ENCODE measurements at regions not wholly inside any gene's neighbourhood (a gene's known extent, or its start where the extent isn't known, plus 50 kb on each side); places are given as distances from the start of the nearest gene placed in this dataset.

DNA sequence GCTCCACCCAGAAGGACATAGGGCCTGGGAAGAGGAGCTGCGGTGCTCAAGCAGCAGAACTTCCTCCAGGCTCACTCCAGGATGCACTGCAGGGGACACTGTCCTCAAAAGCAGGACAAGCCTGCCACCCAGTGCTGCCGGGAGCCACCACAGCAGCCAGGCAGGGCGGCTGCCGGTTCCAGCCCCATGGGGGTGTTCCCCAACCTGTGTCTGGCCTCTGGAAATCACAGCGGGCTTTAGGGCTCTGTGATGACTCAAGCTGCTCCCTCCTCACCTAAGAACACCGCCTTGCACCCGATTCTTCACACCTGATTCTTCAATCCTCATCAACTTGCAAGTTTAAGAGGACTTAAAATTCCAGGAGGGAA, 71.9 kb upstream of the SLC6A11 start:
- TF ChIP-seq CREB1 (IDR thresholded peaks at IDR 0.05; ENCODE audit: low read depth) (no peak), CEBPB (IDR thresholded peaks at IDR 0.05) (no peak), EGR1 (IDR thresholded peaks at IDR 0.05) (no peak), TCF12 (IDR thresholded peaks at IDR 0.05; ENCODE audit: low read depth) (no peak), YY1 (IDR thresholded peaks at IDR 0.05; ENCODE audit: low read depth) (no peak)
- TF ChIP-seq, protein P1, sequence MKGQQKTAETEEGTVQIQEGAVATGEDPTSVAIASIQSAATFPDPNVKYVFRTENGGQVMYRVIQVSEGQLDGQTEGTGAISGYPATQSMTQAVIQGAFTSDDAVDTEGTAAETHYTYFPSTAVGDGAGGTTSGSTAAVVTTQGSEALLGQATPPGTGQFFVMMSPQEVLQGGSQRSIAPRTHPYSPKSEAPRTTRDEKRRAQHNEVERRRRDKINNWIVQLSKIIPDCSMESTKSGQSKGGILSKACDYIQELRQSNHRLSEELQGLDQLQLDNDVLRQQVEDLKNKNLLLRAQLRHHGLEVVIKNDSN (IDR thresholded peaks at IDR 0.05): no peak
- TF ChIP-seq, protein P2, sequence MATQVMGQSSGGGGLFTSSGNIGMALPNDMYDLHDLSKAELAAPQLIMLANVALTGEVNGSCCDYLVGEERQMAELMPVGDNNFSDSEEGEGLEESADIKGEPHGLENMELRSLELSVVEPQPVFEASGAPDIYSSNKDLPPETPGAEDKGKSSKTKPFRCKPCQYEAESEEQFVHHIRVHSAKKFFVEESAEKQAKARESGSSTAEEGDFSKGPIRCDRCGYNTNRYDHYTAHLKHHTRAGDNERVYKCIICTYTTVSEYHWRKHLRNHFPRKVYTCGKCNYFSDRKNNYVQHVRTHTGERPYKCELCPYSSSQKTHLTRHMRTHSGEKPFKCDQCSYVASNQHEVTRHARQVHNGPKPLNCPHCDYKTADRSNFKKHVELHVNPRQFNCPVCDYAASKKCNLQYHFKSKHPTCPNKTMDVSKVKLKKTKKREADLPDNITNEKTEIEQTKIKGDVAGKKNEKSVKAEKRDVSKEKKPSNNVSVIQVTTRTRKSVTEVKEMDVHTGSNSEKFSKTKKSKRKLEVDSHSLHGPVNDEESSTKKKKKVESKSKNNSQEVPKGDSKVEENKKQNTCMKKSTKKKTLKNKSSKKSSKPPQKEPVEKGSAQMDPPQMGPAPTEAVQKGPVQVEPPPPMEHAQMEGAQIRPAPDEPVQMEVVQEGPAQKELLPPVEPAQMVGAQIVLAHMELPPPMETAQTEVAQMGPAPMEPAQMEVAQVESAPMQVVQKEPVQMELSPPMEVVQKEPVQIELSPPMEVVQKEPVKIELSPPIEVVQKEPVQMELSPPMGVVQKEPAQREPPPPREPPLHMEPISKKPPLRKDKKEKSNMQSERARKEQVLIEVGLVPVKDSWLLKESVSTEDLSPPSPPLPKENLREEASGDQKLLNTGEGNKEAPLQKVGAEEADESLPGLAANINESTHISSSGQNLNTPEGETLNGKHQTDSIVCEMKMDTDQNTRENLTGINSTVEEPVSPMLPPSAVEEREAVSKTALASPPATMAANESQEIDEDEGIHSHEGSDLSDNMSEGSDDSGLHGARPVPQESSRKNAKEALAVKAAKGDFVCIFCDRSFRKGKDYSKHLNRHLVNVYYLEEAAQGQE (IDR thresholded peaks at IDR 0.05; ENCODE audit: low read depth): no peak
